Endodermal cell (in vitro differentiated cells): ENCODE measurements at regions not wholly inside any gene's neighbourhood (a gene's known extent, or its start where the extent isn't known, plus 50 kb on each side); places are given as distances from the start of the nearest gene placed in this dataset.

ENCODE experiments used
- DNase-seq: peaks from one replicate; pipeline ENCODE4 v3.0.0-alpha.2; 2017
- H3K27ac ChIP-seq: 2 replicates; pipeline ENCODE4 v1.5.1; 2013; ENCODE audit warnings: mild to moderate bottlenecking, low read depth, low read length, moderate library complexity
- H3K27me3 ChIP-seq: 2 replicates; pipeline ENCODE4 v1.6.1; 2013; ENCODE audit warnings: mild to moderate bottlenecking, low read length, moderate library complexity; ENCODE audit not compliant: insufficient read depth, control insufficient read depth, poor library complexity, severe bottlenecking
- H3K36me3 ChIP-seq: 2 replicates; pipeline ENCODE4 v1.7.0; 2013; ENCODE audit warnings: mild to moderate bottlenecking, low read length, moderate library complexity; ENCODE audit not compliant: control insufficient read depth, insufficient read depth
- H3K4me1 ChIP-seq: one replicate; pipeline ENCODE4 v1.7.0; 2013; ENCODE audit warnings: low read length; ENCODE audit not compliant: control insufficient read depth, insufficient read depth
- H3K4me3 ChIP-seq: 2 replicates; pipeline ENCODE4 v1.5.1; 2013; ENCODE audit warnings: mild to moderate bottlenecking, low read length, moderate library complexity
- H3K9ac ChIP-seq: 2 replicates; pipeline ENCODE4 v1.6.1; 2013; ENCODE audit warnings: mild to moderate bottlenecking, low read length, moderate library complexity; ENCODE audit not compliant: poor library complexity, severe bottlenecking; ENCODE audit errors: extremely low read depth
- H3K9me3 ChIP-seq: 2 replicates; pipeline ENCODE4 v1.6.1; 2013; ENCODE audit warnings: mild to moderate bottlenecking, low read length, moderate library complexity; ENCODE audit not compliant: control insufficient read depth
- H3K27ac Mint-ChIP-seq: 2 replicates; pipeline ENCODE4 v1.8.0; 2020; ENCODE audit warnings: mixed read lengths
- H3K27me3 Mint-ChIP-seq: 2 replicates; pipeline ENCODE4 v1.8.0; 2021; ENCODE audit warnings: mild to moderate bottlenecking, mixed read lengths; ENCODE audit not compliant: insufficient read depth
- H3K36me3 Mint-ChIP-seq: 2 replicates; pipeline ENCODE4 v1.8.0; 2020; ENCODE audit warnings: low read depth, mixed read lengths
- H3K4me1 Mint-ChIP-seq: 2 replicates; pipeline ENCODE4 v1.8.0; 2020; ENCODE audit warnings: mixed read lengths
- H3K4me3 Mint-ChIP-seq: 2 replicates; pipeline ENCODE4 v1.8.0; 2020; ENCODE audit warnings: mild to moderate bottlenecking, moderate library complexity, mixed read lengths
- H3K9me3 Mint-ChIP-seq: 2 replicates; pipeline ENCODE4 v1.8.0; 2020; ENCODE audit warnings: mild to moderate bottlenecking, mixed read lengths
- CTCF ChIP-seq: fragments of 200-600 bp; sonication (generic); conservative IDR thresholded peaks from 2 replicates; pipeline ENCODE4 v1.5.0; 2021; ENCODE audit warnings: antibody characterized with exemption, mild to moderate bottlenecking
- WGBS, 2 experiments: methylation state at CpG; one replicate each; pipeline versions ENCODE4 v1.1.5 to v1.1.7; 2013; ENCODE audit warnings: missing lambda C conversion rate in 2 of 2, mixed read lengths in 1 of 2; ENCODE audit not compliant: insufficient coverage in 1 of 2, insufficient read length in 1 of 2; 5-methylcytosine and 5-hydroxymethylcytosine counted together

GRCh38 chr1:185487936-185488335 lies 170.9 kb upstream of the IVNS1ABP start:
- Histone ChIP-seq H3K36me3 (no peaks in the 10 kb centered on the region), H3K9ac (no peak overlapping the region), H3K4me1 (no peaks in the 10 kb centered on the region), H3K9me3 (no peaks in the 10 kb centered on the region), H3K27me3 (no peaks in the 10 kb centered on the region), H3K27ac (no peak overlapping the region), H3K4me3 (no peak overlapping the region)
- H3K4me1 Mint-ChIP-seq: peaks cover 22% of the 10 kb centered on the region
- H3K4me3 Mint-ChIP-seq: no peak overlapping the region
- DNase-seq: no peak
- no peaks in the 10 kb centered on the region for H3K36me3 Mint-ChIP-seq
- H3K27me3 Mint-ChIP-seq: no peaks in the 10 kb centered on the region
- TF ChIP-seq CTCF: no peak
- 44 to 45% methylated on average over 2 of the region's 2 CpGs for WGBS, 2 experiments
- H3K9me3 Mint-ChIP-seq: no peaks in the 10 kb centered on the region
- H3K27ac Mint-ChIP-seq: no peak overlapping the region

DNA sequence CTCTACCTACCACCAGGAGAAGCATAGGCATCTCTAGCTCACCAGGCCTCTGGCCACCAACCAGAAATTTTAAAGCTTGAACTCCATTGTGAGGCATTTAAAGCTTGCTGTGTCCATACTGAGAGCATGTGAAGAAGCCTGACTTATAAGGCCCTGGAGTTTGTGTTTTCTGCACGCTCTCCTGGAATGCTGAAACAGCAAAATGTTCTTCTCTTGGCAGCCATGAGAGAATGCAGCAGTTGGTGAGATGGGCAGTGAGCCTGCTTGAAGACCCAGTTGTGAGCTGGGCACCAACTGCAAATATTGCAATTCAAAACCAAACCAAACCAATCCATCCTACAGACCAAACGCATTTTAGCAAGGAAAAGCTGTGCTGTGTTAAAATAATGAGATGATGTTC lies 170.0 kb upstream of the IVNS1ABP start:
- Histone ChIP-seq H3K4me3 (no peak overlapping the region), H3K27me3 (no peaks in the 10 kb centered on the region), H3K36me3 (no peaks in the 10 kb centered on the region), H3K9me3 (no peaks in the 10 kb centered on the region), H3K9ac (no peak overlapping the region), H3K4me1 (no peaks in the 10 kb centered on the region), H3K27ac (no peak overlapping the region)
- no peak overlapping the region for H3K27ac Mint-ChIP-seq
- H3K4me1 Mint-ChIP-seq: peaks cover 22% of the 10 kb centered on the region
- DNase-seq: no peak
- TF ChIP-seq CTCF: no peak
- H3K4me3 Mint-ChIP-seq: no peak overlapping the region
- H3K36me3 Mint-ChIP-seq: no peaks in the 10 kb centered on the region
- H3K27me3 Mint-ChIP-seq: no peaks in the 10 kb centered on the region
- H3K9me3 Mint-ChIP-seq: no peaks in the 10 kb centered on the region
- 97% methylated on average over 2 of the region's 2 CpGs; no CpG with 5 or more reads in 1 of the 2 experiments for WGBS, 2 experiments

GRCh38 chr1:185486346-185486745 lies 169.3 kb upstream of the IVNS1ABP start:
- Mint-ChIP-seq H3K4me3 (no peak overlapping the region), H3K27ac (no peak overlapping the region), H3K4me1 (peaks cover 22% of the 10 kb centered on the region), H3K27me3 (no peaks in the 10 kb centered on the region), H3K36me3 (no peaks in the 10 kb centered on the region), H3K9me3 (no peaks in the 10 kb centered on the region)
- Histone ChIP-seq H3K4me1 (no peaks in the 10 kb centered on the region), H3K9me3 (no peaks in the 10 kb centered on the region), H3K27ac (no peak overlapping the region), H3K4me3 (no peak overlapping the region), H3K36me3 (no peaks in the 10 kb centered on the region), H3K9ac (no peak overlapping the region), H3K27me3 (no peaks in the 10 kb centered on the region)
- DNase-seq: no peak
- no peak for TF ChIP-seq CTCF
- WGBS, 2 experiments: 88 to 100% methylated on average over 2 to 5 of the region's 5 CpGs
